HepG2 (cell line): ENCODE measurements at regions not wholly inside any gene's neighbourhood (a gene's known extent, or its start where the extent isn't known, plus 50 kb on each side); places are given as distances from the start of the nearest gene placed in this dataset.
A peak's percentile ranks its signal among the peaks of the same experiment; 100 is the strongest.

Experiments used
- ATAC-seq: fragments of 200-7000 bp; cut with Tn5 transposase; 3 replicates; pipeline ENCODE4 v1.9.1; 2020; ENCODE audit warnings: mild to moderate bottlenecking, moderate library complexity
- BruUV-seq: library from RNA; stranded (reverse); fragments of 400-500 nt; replicated peaks from 2 replicates; lab custom pipeline; 2021; lab: Mats Ljungman, UMichigan
- CTCF ChIA-PET: fragments of 300-600 bp; formaldehyde crosslinking; extraction: SDS; loops from one replicate; lab custom pipeline; 2021; ENCODE audit warnings: low total read pairs, inconsistent platforms, low intra/inter-chr PET ratio; lab: Yijun Ruan, JAX
- POLR2A ChIA-PET: fragments of 350-600 bp; sonication (Branson Sonifier 250); formaldehyde crosslinking; loops from one replicate; lab custom pipeline; 2020; ENCODE audit warnings: antibody characterized with exemption, inconsistent platforms; lab: Yijun Ruan, JAX
- DNase-seq: peaks from one replicate; pipeline ENCODE4 v3.0.0-alpha.2; 2015; ENCODE audit warnings: low spot score
- FAIRE-seq: peaks from 3 replicates; lab custom pipeline; 2011; peaks lifted over from hg19 to GRCh38; lab: Jason Lieb, UNC
- H2AFZ ChIP-seq: one replicate; pipeline ENCODE4 v1.6.1; 2011; ENCODE audit warnings: low read length, inconsistent platforms
- H3K27ac ChIP-seq: fragments of 300-600 bp; 3 replicates; pipeline ENCODE4 v1.8.0; 2011; ENCODE audit warnings: mixed run types, mild to moderate bottlenecking, mixed read lengths, low read length, inconsistent platforms; ENCODE audit not compliant: insufficient read depth; ENCODE audit errors: extremely low read length
- H3K27me3 ChIP-seq, 2 experiments: fragments of 200-600 bp in 1 of 2; 2 replicates in 1 of 2; 3 replicates in 1 of 2; pipeline versions ENCODE4 v1.6.0 to v1.8.0; 2011; ENCODE audit warnings: low read length in 2 of 2, mild to moderate bottlenecking in 2 of 2, moderate library complexity in 2 of 2, inconsistent platforms in 1 of 2; ENCODE audit not compliant: insufficient read depth in 2 of 2, control insufficient read depth in 1 of 2
- H3K36me3 ChIP-seq, 2 experiments: fragments of 200-600 bp in 1 of 2; replicated peaks in 1 of 2; 2 replicates in 1 of 2; 3 replicates in 1 of 2; pipeline versions ENCODE4 v1.5.1 to v1.8.0; 2011; ENCODE audit warnings: low read length in 2 of 2, inconsistent platforms in 1 of 2; ENCODE audit not compliant: insufficient read depth in 2 of 2, control insufficient read depth in 1 of 2
- H3K4me1 ChIP-seq: 2 replicates; pipeline ENCODE4 v1.5.1; 2012; ENCODE audit warnings: low read length, inconsistent platforms; ENCODE audit not compliant: insufficient read depth
- H3K4me2 ChIP-seq: 2 replicates; pipeline ENCODE4 v1.6.0; 2011; ENCODE audit warnings: low read depth, low read length, inconsistent platforms
- H3K4me3 ChIP-seq, 3 experiments: fragments of 200-600 bp in 1 of 3; sonication (generic), shearing (Covaris generic) in 1 of 3; replicated peaks in 1 of 3; 2 replicates each; pipeline ENCODE4 v1.5.1; 2011 to 2016; ENCODE audit warnings: low read length in 3 of 3, inconsistent platforms in 2 of 3, low read depth in 2 of 3, mild to moderate bottlenecking in 2 of 3, control low read depth in 1 of 3, mixed read lengths in 1 of 3; ENCODE audit not compliant: insufficient read depth in 1 of 3
- H3K79me2 ChIP-seq: one replicate; pipeline ENCODE4 v1.6.1; 2011; ENCODE audit warnings: low read length, inconsistent platforms; ENCODE audit not compliant: insufficient read depth
- H3K9ac ChIP-seq: 2 replicates; pipeline ENCODE4 v1.6.0; 2011; ENCODE audit warnings: mild to moderate bottlenecking, low read depth, low read length, inconsistent platforms; ENCODE audit not compliant: insufficient read depth
- H3K9me3 ChIP-seq: 2 replicates; pipeline ENCODE4 v1.5.1; 2012; ENCODE audit warnings: mild to moderate bottlenecking, low read length
- H4K20me1 ChIP-seq: 2 replicates; pipeline ENCODE4 v1.6.0; 2011; ENCODE audit warnings: inconsistent platforms, mild to moderate bottlenecking, low read length, moderate library complexity; ENCODE audit not compliant: insufficient read depth
- ZNF12 ChIP-seq: sonication (generic); formaldehyde crosslinking; IDR thresholded peaks from 2 replicates; pipeline ENCODE4 v1.5.0; 2020; ENCODE audit warnings: missing genetic modification reagents
- ZNF264 ChIP-seq: sonication (generic); formaldehyde crosslinking; IDR thresholded peaks from 2 replicates; pipeline ENCODE4 v1.4.0; 2020; ENCODE audit warnings: missing genetic modification reagents
- ZNF451 ChIP-seq: sonication (generic); formaldehyde crosslinking; IDR thresholded peaks from 2 replicates; pipeline ENCODE4 v1.5.0; 2020; ENCODE audit warnings: mild to moderate bottlenecking, missing genetic modification reagents
- ZNF609 ChIP-seq: sonication (generic); formaldehyde crosslinking; IDR thresholded peaks from 2 replicates; pipeline ENCODE4 v1.4.0; 2020; ENCODE audit warnings: mild to moderate bottlenecking, missing genetic modification reagents, borderline replicate concordance
- WGBS: methylation state at CpG from one replicate; pipeline ENCODE4 v1.1.6; 2017; ENCODE audit warnings: low lambda C conversion rate; 5-methylcytosine and 5-hydroxymethylcytosine counted together
- in situ Hi-C: cut with HindIII; loops from 2 replicates; pipeline ENCODE4 v1.10.0; 2017; ENCODE audit warnings: low pct_unique_long_range_greater_than_20kb; ENCODE audit not compliant: extremely low pct_ligation_motif_present
- intact Hi-C: fragments of 100-400 bp; cut with micrococcal nuclease; formaldehyde crosslinking; loops from one replicate; pipeline ENCODE4 v1.10.0; 2022; ENCODE audit not compliant: unreplicated experiment

- DNase-seq: no peak
- BruUV-seq: no TSS peak
- FAIRE-seq: no peak
- peaks cover 96% of the 10 kb centered on the region for H3K4me1 ChIP-seq
- H3K4me3 ChIP-seq: no peak overlapping the region
- in situ Hi-C loops: no loop called here
- ChIA-PET POLR2A (interaction anchor here (1.6 to 3.0 kb wide), 2 partner anchors 10 to 19 kb away, joined by 4 to 14 read pairs; no protein-coding TSS in a partner anchor), CTCF (no interaction called here)
- no peaks in the 10 kb centered on the region for H3K36me3 ChIP-seq
- H3K9me3 ChIP-seq: peaks cover 11% of the 10 kb centered on the region; the same call in 1 of the 2 replicates
- 94% methylated on average over 5 of the region's 5 CpGs for WGBS
- H3K27me3 ChIP-seq: no peaks in the 10 kb centered on the region
- H3K9ac ChIP-seq: no peak overlapping the region
- H2AFZ ChIP-seq: no peak overlapping the region
- no peak overlapping the region for H3K4me2 ChIP-seq
- no peak overlapping the region for H3K27ac ChIP-seq
- ATAC-seq: no peak
- TF ChIP-seq ZNF12 (CRISPR knock-in tag) (peak; percentile 99), ZNF609 (no peak), ZNF264 (CRISPR knock-in tag) (0 out of 2 replicates have a peak, but pooled peaks have one; percentile 30), ZNF451 (no peak)
- TF ChIP-seq, all 625 proteins: peak for 2
- Histone ChIP-seq H4K20me1 (no peaks in the 10 kb centered on the region), H3K79me2 (no peaks in the 10 kb centered on the region)
- intact Hi-C loops: no loop called here
Measured at GRCh38 chr2:234865040-234865439, 86.8 kb upstream of the SH3BP4 start.
